ENCODE measurements at regions not wholly inside any gene's neighbourhood (a gene's known extent, or its start where the extent isn't known, plus 50 kb on each side); places are given as distances from the start of the nearest gene placed in this dataset.

DNA sequence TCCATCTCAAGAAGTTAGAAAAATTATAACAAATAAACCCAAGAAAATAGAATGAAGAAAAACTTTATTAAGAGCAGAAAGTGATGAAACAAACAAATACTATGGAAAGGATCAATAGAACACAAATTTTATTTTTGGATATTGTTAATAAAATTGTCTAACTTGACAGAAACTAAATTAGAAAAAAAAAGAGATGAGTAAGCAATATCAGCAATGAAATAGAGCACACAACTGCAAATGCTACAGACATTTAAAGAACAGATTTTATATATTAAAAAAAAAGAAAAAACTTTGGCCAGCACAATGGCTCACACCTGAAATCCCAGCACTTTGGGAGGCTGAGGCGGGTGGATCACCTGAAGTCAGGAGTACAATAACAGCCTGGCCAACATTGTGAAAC, 628.0 kb downstream of the EPHA7 start:
- TF ChIP-seq, protein P1, sequence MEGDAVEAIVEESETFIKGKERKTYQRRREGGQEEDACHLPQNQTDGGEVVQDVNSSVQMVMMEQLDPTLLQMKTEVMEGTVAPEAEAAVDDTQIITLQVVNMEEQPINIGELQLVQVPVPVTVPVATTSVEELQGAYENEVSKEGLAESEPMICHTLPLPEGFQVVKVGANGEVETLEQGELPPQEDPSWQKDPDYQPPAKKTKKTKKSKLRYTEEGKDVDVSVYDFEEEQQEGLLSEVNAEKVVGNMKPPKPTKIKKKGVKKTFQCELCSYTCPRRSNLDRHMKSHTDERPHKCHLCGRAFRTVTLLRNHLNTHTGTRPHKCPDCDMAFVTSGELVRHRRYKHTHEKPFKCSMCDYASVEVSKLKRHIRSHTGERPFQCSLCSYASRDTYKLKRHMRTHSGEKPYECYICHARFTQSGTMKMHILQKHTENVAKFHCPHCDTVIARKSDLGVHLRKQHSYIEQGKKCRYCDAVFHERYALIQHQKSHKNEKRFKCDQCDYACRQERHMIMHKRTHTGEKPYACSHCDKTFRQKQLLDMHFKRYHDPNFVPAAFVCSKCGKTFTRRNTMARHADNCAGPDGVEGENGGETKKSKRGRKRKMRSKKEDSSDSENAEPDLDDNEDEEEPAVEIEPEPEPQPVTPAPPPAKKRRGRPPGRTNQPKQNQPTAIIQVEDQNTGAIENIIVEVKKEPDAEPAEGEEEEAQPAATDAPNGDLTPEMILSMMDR (IDR thresholded peaks at IDR 0.05): no peak
- TF ChIP-seq POLR2A (IDR thresholded peaks at IDR 0.05): no peak

Measured in body of pancreas (tissue), 4 donors.